Keratinocyte (primary cell): ENCODE measurements at regions not wholly inside any gene's neighbourhood (a gene's known extent, or its start where the extent isn't known, plus 50 kb on each side); places are given as distances from the start of the nearest gene placed in this dataset.

Source experiments
- DNase-seq: peaks from one replicate; pipeline ENCODE4 v3.0.0-alpha.2; 2011; ENCODE audit warnings: low read depth, missing footprints, low spot score
- FAIRE-seq: peaks from 2 replicates; lab custom pipeline; 2011; peaks lifted over from hg19 to GRCh38; lab: Jason Lieb, UNC
- H2AFZ ChIP-seq: 2 replicates; pipeline ENCODE4 v1.6.0; 2012; ENCODE audit warnings: low read length, control low read depth, inconsistent platforms; ENCODE audit not compliant: control insufficient read depth
- H3K27ac ChIP-seq: 2 replicates; pipeline ENCODE4 v1.5.1; 2011; ENCODE audit warnings: low read length; ENCODE audit not compliant: control insufficient read depth, insufficient read depth
- H3K27me3 ChIP-seq: 3 replicates; pipeline ENCODE4 v1.6.0; 2011; ENCODE audit warnings: low read length; ENCODE audit not compliant: control insufficient read depth, insufficient read depth; ENCODE audit errors: extremely low read depth
- H3K36me3 ChIP-seq, 2 experiments: 2 replicates in 1 of 2; 3 replicates in 1 of 2; pipeline ENCODE4 v1.5.1; 2011; ENCODE audit warnings: low read length in 2 of 2, mild to moderate bottlenecking in 1 of 2; ENCODE audit not compliant: control insufficient read depth in 2 of 2, insufficient read depth in 2 of 2; ENCODE audit errors: extremely low read depth in 1 of 2
- H3K4me1 ChIP-seq: 3 replicates; pipeline ENCODE4 v1.5.1; 2011; ENCODE audit warnings: low read length; ENCODE audit not compliant: control insufficient read depth, insufficient read depth; ENCODE audit errors: extremely low read depth
- H3K4me2 ChIP-seq: 3 replicates; pipeline ENCODE4 v1.6.0; 2011; ENCODE audit warnings: low read depth, low read length; ENCODE audit not compliant: control insufficient read depth, insufficient read depth; ENCODE audit errors: extremely low read depth
- H3K4me3 ChIP-seq, 3 experiments: fragments of 200-600 bp in 1 of 3; sonication (generic) in 1 of 3; 2 replicates in 2 of 3; 3 replicates in 1 of 3; pipeline ENCODE4 v1.5.1; 2011 to 2016; ENCODE audit warnings: low read length in 3 of 3, mild to moderate bottlenecking in 3 of 3, control low read depth in 2 of 3, inconsistent platforms in 1 of 3, low read depth in 1 of 3, mixed read lengths in 1 of 3, mixed run types in 1 of 3, moderate library complexity in 1 of 3; ENCODE audit not compliant: control insufficient read depth in 2 of 3, insufficient read depth in 2 of 3; ENCODE audit errors: extremely low read depth in 1 of 3
- H3K79me2 ChIP-seq: 2 replicates; pipeline ENCODE4 v1.6.0; 2012; ENCODE audit warnings: low read length; ENCODE audit not compliant: control insufficient read depth, insufficient read depth
- H3K9ac ChIP-seq: 3 replicates; pipeline ENCODE4 v1.6.0; 2011; ENCODE audit warnings: low read length; ENCODE audit not compliant: control insufficient read depth, insufficient read depth; ENCODE audit errors: extremely low read depth
- H3K9me1 ChIP-seq: 3 replicates; pipeline ENCODE4 v1.6.0; 2011; ENCODE audit warnings: low read length; ENCODE audit not compliant: control insufficient read depth, insufficient read depth; ENCODE audit errors: extremely low read depth
- H3K9me3 ChIP-seq: 2 replicates; pipeline ENCODE4 v1.5.1; 2012; ENCODE audit warnings: low read depth, low read length; ENCODE audit not compliant: control insufficient read depth
- H4K20me1 ChIP-seq: 3 replicates; pipeline ENCODE4 v1.6.0; 2011; ENCODE audit warnings: low read length; ENCODE audit not compliant: control insufficient read depth, insufficient read depth; ENCODE audit errors: extremely low read depth
- EZH2 ChIP-seq: IDR thresholded peaks from one replicate; pipeline ENCODE4 v1.6.1; 2012; ENCODE audit warnings: inconsistent platforms, mild to moderate bottlenecking, low read length, moderate library complexity
- dilution Hi-C: fragments of 300-500 bp; cut with MboI; formaldehyde crosslinking; loops from one replicate; pipeline ENCODE4 v1.7.0; 2020; ENCODE audit warnings: low sequenced_read_pairs; ENCODE audit not compliant: extremely low pct_ligation_motif_present
- TF ChIP-seq, protein P1 (sequence below), 3 experiments: IDR thresholded peaks in 1 of 3; conservative IDR thresholded peaks in 1 of 3; optimal IDR thresholded peaks in 1 of 3; 2 replicates in 2 of 3; 3 replicates in 1 of 3; pipeline versions ENCODE3 to v1.5.1; 2011; ENCODE audit warnings: low read length in 3 of 3, mild to moderate bottlenecking in 3 of 3, moderate library complexity in 2 of 3, control low read depth in 1 of 3, inconsistent platforms in 1 of 3; ENCODE audit not compliant: insufficient read depth in 2 of 3; ENCODE audit errors: extremely low read depth in 1 of 3

DNA sequence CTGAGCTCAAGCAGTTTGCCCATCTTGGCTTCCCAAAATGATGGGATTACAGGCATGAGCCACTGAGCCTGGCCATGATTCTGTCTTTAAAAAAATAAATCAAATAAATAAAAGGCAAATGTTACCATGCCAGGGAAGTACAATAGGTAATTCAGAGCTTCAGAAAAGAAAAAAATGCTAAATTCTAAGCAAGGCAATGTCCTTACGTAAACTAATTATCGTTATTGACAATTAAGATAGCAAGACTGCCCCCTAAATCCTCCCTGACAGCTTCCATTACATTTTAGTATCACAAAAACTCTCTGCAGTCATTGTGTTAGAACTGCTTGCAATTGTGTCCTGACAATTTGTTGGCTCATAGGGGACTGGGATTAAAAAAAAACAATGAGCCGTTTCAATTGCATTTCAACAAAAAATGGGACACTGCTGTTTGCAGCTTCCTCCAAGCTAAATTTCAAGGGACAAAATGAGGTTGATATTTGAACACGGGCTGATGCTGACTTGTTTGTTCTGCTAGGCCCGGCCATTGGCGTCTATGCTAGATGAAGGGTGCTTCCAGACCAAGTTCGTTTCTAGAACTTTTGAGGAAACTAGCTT is 88.9 kb downstream of the MOGAT1 start:
- no peaks in the 10 kb centered on the region for H3K9me1 ChIP-seq
- H3K27ac ChIP-seq = no peak overlapping the region
- no peaks in the 10 kb centered on the region for H4K20me1 ChIP-seq
- DNase-seq = no peak
- H2AFZ ChIP-seq = no peak overlapping the region
- no peak for TF ChIP-seq EZH2
- TF ChIP-seq, protein P1, sequence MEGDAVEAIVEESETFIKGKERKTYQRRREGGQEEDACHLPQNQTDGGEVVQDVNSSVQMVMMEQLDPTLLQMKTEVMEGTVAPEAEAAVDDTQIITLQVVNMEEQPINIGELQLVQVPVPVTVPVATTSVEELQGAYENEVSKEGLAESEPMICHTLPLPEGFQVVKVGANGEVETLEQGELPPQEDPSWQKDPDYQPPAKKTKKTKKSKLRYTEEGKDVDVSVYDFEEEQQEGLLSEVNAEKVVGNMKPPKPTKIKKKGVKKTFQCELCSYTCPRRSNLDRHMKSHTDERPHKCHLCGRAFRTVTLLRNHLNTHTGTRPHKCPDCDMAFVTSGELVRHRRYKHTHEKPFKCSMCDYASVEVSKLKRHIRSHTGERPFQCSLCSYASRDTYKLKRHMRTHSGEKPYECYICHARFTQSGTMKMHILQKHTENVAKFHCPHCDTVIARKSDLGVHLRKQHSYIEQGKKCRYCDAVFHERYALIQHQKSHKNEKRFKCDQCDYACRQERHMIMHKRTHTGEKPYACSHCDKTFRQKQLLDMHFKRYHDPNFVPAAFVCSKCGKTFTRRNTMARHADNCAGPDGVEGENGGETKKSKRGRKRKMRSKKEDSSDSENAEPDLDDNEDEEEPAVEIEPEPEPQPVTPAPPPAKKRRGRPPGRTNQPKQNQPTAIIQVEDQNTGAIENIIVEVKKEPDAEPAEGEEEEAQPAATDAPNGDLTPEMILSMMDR (optimal IDR thresholded peaks at IDR 0.05 in 1 of 3, IDR thresholded peaks at IDR 0.05 in 1 of 3, conservative IDR thresholded peaks at IDR 0.05 in 1 of 3; ENCODE audit: extremely low read depth in 1 of 3, insufficient read depth in 2 of 3, low read length in 3 of 3) = no peak
- H3K79me2 ChIP-seq = no peaks in the 10 kb centered on the region
- peaks cover 24% of the 10 kb centered on the region for H3K4me1 ChIP-seq
- dilution Hi-C loops = no loop called here
- H3K4me2 ChIP-seq = no peak overlapping the region
- no peaks in the 10 kb centered on the region for H3K9me3 ChIP-seq
- H3K9ac ChIP-seq = no peak overlapping the region
- no peak for FAIRE-seq
- H3K36me3 ChIP-seq = no peaks in the 10 kb centered on the region
- no peaks in the 10 kb centered on the region for H3K27me3 ChIP-seq
- H3K4me3 ChIP-seq = no peak overlapping the region

DNA sequence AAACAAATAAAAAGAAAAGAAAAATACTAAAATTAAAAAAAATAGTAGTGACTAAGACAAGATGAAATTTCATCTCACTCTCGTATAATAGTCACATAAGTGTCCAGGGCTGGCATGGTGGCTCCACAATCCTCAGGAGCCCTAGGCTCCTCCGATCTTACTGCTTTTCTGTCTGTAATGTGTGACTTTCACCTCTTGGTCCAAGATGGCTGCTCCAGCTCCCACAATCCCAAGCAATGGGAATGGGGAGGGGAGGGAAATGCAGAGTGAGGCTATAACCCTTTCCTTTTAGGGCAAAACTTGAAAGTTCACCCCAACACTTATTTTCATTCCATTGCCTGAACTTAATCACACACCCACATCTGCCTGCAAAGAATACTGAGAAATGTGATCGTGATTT is 90.4 kb downstream of the MOGAT1 start:
- dilution Hi-C loops = no loop called here
- no peaks in the 10 kb centered on the region for H3K9me1 ChIP-seq
- H3K27me3 ChIP-seq = no peaks in the 10 kb centered on the region
- no peaks in the 10 kb centered on the region for H4K20me1 ChIP-seq
- peak overlapping the region; percentile 33 for H2AFZ ChIP-seq
- no peaks in the 10 kb centered on the region for H3K9me3 ChIP-seq
- DNase-seq (no peak), FAIRE-seq (no peak)
- no peak overlapping the region for H3K4me2 ChIP-seq
- H3K36me3 ChIP-seq = no peaks in the 10 kb centered on the region
- H3K79me2 ChIP-seq = no peaks in the 10 kb centered on the region
- no peak overlapping the region for H3K9ac ChIP-seq
- TF ChIP-seq, protein P1 (optimal IDR thresholded peaks at IDR 0.05 in 1 of 3, IDR thresholded peaks at IDR 0.05 in 1 of 3, conservative IDR thresholded peaks at IDR 0.05 in 1 of 3; ENCODE audit: extremely low read depth in 1 of 3, insufficient read depth in 2 of 3, low read length in 3 of 3) = no peak
- TF ChIP-seq EZH2 = no peak
- H3K27ac ChIP-seq = no peak overlapping the region
- H3K4me3 ChIP-seq = no peak overlapping the region
- peaks cover 11% of the 10 kb centered on the region for H3K4me1 ChIP-seq
